ENCODE measurements at regions not wholly inside any gene's neighbourhood (a gene's known extent, or its start where the extent isn't known, plus 50 kb on each side); places are given as distances from the start of the nearest gene placed in this dataset.

- H3K9me3 Mint-ChIP-seq: no peaks in the 10 kb centered on the region
- H3K36me3 Mint-ChIP-seq (ENCODE audit: low read depth): no peaks in the 10 kb centered on the region
- no peak for DNase-seq
- ChIA-PET POLR2A (no interaction called here), CTCF (no interaction called here)
- H3K4me1 Mint-ChIP-seq: no peaks in the 10 kb centered on the region
- H3K4me3 Mint-ChIP-seq: no peak overlapping the region
- H3K27me3 Mint-ChIP-seq: no peaks in the 10 kb centered on the region
- no peak overlapping the region for H3K27ac Mint-ChIP-seq
Measured at GRCh38 chr10:128710098-128710797, 584.0 kb upstream of the MKI67 start.

DNA sequence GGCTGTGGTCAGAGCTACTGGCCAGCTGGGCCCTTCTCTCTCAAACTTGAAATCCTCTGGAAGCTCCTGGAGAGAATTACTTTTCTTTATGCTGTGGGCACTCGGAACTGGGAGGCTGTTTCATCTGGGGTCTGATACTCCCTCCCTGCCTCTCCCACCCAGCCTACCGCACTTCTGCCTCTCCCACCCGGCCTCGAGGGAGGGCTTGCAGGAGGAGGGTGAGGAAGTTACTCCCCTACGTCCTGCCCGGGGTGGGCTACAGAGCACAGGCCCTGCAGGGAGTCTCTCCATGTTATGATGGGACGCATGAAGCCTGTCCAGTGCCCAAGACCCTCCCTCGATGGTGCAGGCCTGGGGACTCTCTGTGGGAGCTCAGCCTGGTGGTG lies 584.6 kb upstream of the MKI67 start:
- no peaks in the 10 kb centered on the region for H3K4me1 Mint-ChIP-seq
- H3K27ac Mint-ChIP-seq: no peak overlapping the region
- POLR2A ChIA-PET: no interaction called here

DNA sequence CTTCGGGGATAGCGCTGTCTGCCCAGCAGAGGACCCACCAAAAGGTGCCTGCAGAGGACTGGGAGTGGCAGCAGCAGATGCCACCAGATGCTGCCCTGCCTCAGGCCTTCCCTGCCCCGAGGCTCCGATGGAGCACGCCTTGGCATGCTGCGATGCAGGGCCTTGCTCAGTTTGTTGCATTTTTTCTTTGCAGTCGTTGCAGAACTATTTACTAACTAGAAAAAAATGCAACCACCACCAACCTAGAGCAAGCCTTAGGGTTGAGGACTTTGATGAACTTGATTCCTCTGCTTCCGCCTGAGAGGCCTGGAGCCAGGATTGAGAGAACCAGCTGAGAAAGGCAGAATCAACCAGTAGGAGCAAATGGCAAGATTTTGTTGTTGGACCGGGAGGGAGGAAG lies 585.6 kb upstream of the MKI67 start:
- Mint-ChIP-seq H3K27me3 (no peaks in the 10 kb centered on the region), H3K4me1 (no peaks in the 10 kb centered on the region), H3K27ac (no peak overlapping the region), H3K9me3 (no peaks in the 10 kb centered on the region), H3K36me3 (ENCODE audit: low read depth) (no peaks in the 10 kb centered on the region), H3K4me3 (no peak overlapping the region)
- ChIA-PET CTCF (no interaction called here), POLR2A (no interaction called here)
- DNase-seq: no peak

More for the DNA sequence above, 584.6 kb upstream of the MKI67 start:
- no peak for DNase-seq
- Mint-ChIP-seq H3K27me3 (no peaks in the 10 kb centered on the region), H3K36me3 (ENCODE audit: low read depth) (no peaks in the 10 kb centered on the region), H3K4me3 (no peak overlapping the region), H3K9me3 (no peaks in the 10 kb centered on the region)
- CTCF ChIA-PET: no interaction called here

DNA sequence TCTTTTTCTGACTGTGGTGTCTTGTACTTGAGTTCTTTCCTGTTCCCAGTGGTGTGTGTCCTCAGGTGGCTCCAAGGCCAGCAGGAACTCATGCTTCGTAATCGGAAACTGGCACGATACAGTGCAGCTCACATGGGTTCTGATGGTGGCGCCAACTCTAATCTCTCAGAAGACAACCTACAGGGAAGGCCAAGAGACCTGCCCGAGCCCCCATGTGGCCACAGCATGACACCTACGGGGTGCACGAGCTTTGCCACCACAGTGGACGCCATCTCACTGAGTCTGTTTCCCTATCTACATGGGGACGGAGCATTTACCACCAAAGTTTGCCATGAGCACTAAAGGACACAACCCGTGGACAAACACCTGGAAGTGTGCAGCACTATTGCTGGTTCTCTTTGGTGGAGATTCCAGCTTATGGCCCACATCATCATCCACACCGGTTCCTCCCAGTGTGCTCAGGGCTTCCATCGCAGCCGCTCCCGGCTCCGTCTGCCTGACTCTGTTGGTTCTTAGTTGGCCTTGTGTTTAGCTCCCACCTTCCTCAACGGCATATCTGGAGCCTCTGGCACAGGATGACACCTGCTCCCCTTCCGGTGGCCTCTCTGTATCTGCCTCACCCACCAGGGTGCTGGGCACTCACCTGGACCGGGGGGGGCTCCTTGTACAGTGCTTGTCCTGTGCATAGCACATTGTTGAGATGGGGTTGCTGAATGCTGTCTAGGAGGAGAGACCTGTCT lies 586.6 kb upstream of the MKI67 start:
- DNase-seq: no peak
- ChIA-PET CTCF (no interaction called here), POLR2A (no interaction called here)
- Mint-ChIP-seq H3K4me1 (no peaks in the 10 kb centered on the region), H3K27ac (no peak overlapping the region), H3K27me3 (no peaks in the 10 kb centered on the region), H3K9me3 (no peaks in the 10 kb centered on the region), H3K36me3 (ENCODE audit: low read depth) (no peaks in the 10 kb centered on the region), H3K4me3 (no peak overlapping the region)

DNA sequence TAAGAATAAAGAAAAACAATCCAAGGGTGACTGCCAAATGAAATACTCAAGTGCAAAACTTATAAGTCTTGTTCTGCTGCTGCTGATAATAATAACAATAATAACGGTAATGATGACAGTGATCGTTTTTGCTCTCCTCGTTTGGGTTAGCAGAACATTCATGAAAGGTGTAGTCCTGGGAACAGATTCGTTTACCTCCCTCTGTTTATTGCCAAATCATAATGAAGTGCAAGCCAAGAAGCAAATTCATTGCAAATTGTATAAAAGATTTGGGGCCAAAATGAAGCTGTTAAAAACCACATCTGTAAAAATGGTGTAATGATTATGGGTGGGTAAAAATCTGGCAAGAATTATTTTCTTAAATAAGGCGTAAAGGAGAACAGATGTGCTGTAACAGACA lies 587.2 kb upstream of the MKI67 start:
- Mint-ChIP-seq H3K4me3 (no peak overlapping the region), H3K27me3 (no peaks in the 10 kb centered on the region), H3K4me1 (no peaks in the 10 kb centered on the region), H3K36me3 (ENCODE audit: low read depth) (no peaks in the 10 kb centered on the region), H3K27ac (no peak overlapping the region), H3K9me3 (no peaks in the 10 kb centered on the region)
- DNase-seq: no peak
- ChIA-PET POLR2A (no interaction called here), CTCF (no interaction called here)

DNA sequence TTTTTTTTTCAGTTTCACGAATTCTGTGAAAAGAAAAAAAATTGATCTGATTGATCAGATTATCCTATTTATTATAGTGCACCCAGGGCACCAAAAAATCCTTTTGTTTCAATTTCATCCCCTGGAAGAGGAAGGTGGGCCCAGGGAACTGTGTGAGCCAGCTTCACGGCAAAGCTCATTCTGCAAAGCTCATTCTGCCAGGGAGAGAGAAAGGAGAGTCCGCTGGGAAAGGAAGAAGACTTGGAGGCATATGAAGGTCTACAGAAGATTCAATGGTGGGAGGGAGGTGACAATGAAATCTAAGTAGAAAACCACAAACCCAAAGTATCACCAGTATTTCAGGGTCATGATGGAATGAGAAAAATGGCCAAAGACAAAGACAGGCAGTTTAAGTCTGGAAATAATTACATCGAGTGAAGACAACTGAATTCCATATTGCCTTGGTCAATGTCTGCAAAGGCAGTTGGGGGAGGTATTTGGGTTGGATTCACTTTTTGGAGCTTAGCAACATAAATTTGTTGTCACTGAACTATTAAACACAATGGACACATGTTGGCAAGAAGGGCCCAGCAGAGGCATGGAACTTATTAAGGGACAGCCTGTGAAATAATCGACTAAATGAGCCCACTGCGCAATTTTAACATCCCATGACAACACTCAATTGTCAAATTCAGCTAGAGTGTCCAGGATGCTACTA lies 587.8 kb upstream of the MKI67 start:
- Mint-ChIP-seq H3K27ac (no peak overlapping the region), H3K4me1 (no peaks in the 10 kb centered on the region), H3K9me3 (no peaks in the 10 kb centered on the region), H3K27me3 (no peaks in the 10 kb centered on the region), H3K4me3 (no peak overlapping the region), H3K36me3 (ENCODE audit: low read depth) (no peaks in the 10 kb centered on the region)
- CTCF ChIA-PET: no interaction called here
- no peak for DNase-seq
- POLR2A ChIA-PET: no interaction called here

DNA sequence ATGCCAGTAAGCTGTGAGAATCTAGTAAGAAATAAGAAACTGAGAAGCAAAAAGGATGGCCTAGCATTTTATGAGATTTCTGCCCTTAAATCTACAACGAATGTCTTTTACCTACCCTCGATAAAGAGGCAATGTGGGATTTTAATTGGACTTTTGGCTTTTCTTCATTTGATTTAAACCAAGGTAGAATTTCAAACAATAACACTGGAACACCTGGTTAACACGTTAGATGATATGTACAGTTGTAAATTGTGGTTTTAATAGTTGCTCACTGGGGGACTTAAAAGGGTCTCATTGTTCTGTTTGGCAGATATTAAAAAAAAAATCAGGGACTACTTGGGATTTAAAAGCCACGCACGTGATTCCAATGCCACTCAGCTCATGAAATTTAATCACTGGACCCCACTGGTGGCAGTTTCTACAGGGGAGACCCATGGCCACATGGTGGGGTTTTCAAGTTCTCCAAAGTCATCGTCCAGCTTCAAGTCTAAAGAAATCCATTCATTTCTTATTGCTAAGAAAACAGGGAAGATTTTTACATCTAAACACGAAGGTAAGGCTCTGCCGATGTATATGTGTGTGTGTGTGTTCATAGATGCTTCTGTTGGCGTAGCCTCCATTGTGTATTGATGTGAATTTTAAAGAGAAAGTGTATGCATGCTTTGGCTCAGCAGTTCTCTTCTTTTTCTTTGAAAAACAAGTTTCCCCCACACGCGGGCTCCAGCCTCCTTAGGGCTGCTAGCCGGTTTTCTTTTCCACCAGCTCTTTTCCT lies 588.6 kb upstream of the MKI67 start:
- CTCF ChIA-PET: no interaction called here
- H3K36me3 Mint-ChIP-seq (ENCODE audit: low read depth): no peaks in the 10 kb centered on the region
- no peaks in the 10 kb centered on the region for H3K9me3 Mint-ChIP-seq
- no peaks in the 10 kb centered on the region for H3K27me3 Mint-ChIP-seq
- POLR2A ChIA-PET: no interaction called here
- H3K4me3 Mint-ChIP-seq: no peak overlapping the region
- no peak for DNase-seq
- no peaks in the 10 kb centered on the region for H3K4me1 Mint-ChIP-seq
- no peak overlapping the region for H3K27ac Mint-ChIP-seq

DNA sequence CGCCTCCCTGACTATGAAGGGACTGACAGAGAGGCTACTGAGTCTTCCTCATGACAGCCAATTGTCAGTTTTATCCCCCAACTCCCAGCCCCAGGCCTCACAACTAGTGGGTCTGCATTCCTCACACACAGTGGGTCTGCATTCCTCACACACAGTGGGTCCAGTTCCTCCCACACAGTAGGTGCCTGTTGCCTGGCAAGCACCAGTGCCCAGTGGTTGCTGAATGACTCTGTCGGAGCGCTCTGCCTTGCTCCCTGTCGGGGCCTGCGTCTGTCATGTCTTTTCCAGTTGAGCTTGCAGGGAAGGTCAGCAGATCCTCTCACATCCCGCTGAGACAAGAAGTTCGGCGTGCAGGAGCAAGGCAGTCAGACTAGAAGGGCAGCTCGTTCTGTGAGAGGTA lies 590.0 kb upstream of the MKI67 start:
- Mint-ChIP-seq H3K36me3 (ENCODE audit: low read depth) (no peaks in the 10 kb centered on the region), H3K27me3 (no peaks in the 10 kb centered on the region), H3K4me1 (no peaks in the 10 kb centered on the region), H3K27ac (no peak overlapping the region), H3K4me3 (no peak overlapping the region), H3K9me3 (no peaks in the 10 kb centered on the region)
- POLR2A ChIA-PET: no interaction called here
- CTCF ChIA-PET: no interaction called here
- no peak for DNase-seq

DNA sequence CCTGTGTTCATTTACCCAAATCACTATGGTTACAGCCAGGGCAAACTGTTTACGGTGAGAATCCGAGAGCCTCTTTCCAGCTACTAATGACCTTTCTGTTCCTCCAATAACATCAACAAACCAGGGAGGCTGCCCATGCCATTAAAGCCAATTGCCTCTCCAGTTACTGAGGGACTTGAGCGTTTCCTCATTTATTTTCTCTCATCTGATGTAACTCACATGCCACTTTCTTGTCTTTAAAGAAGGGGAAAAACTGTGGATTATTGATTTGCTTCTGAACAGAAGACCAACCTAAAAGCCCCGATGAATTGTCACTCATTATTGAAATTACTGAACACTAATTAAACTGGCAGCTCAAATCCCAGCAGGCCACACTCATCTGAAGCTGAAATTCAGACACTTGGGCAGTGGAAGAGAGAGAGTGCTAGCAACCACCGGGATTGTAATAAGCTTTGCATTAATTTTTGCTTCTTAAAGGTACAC lies 595.8 kb upstream of the MKI67 start:
- H3K27me3 Mint-ChIP-seq: no peaks in the 10 kb centered on the region
- POLR2A ChIA-PET: no interaction called here
- DNase-seq: no peak
- H3K9me3 Mint-ChIP-seq: no peaks in the 10 kb centered on the region
- H3K27ac Mint-ChIP-seq: no peak overlapping the region
- CTCF ChIA-PET: no interaction called here
- H3K4me3 Mint-ChIP-seq: no peak overlapping the region
- H3K36me3 Mint-ChIP-seq (ENCODE audit: low read depth): no peaks in the 10 kb centered on the region
- H3K4me1 Mint-ChIP-seq: no peaks in the 10 kb centered on the region

GRCh38 chr10:128722947-128723346 lies 596.7 kb upstream of the MKI67 start:
- no peaks in the 10 kb centered on the region for H3K36me3 Mint-ChIP-seq (ENCODE audit: low read depth)

DNA sequence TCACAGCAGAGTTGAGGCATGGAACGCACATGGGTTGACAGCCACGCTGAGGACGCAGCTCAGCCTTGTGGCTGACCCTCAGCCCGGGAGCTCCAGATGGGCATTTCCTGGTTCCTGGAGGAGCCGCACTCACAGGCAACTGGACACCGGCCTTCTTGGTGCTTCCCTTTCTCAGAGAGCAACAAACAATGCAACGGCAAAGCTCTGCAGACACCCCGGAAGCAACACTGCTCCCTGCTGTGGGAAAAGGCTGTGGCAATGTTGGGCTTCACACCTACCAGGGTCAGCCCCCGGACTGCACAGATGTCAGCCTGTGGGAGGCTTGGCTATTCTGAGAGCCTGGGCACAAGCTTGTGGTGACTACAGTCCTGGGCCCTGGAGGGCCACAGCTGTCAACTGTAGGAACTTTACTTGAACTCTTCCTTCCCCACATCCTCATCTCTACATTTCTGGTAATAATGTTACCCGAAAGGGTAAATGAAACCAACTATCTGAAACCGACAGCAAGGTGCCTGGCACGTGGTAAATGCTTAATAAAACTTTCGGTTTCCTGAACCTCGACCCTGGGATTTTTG lies 597.5 kb upstream of the MKI67 start:
- POLR2A ChIA-PET: no interaction called here
- Mint-ChIP-seq H3K27ac (no peak overlapping the region), H3K27me3 (no peaks in the 10 kb centered on the region), H3K9me3 (no peaks in the 10 kb centered on the region), H3K36me3 (ENCODE audit: low read depth) (no peaks in the 10 kb centered on the region), H3K4me1 (no peaks in the 10 kb centered on the region), H3K4me3 (no peak overlapping the region)
- CTCF ChIA-PET: no interaction called here
- DNase-seq: no peak

More at GRCh38 chr10:128722947-128723346, 596.7 kb upstream of the MKI67 start:
- Mint-ChIP-seq H3K4me1 (no peaks in the 10 kb centered on the region), H3K27ac (no peak overlapping the region), H3K9me3 (no peaks in the 10 kb centered on the region), H3K27me3 (no peaks in the 10 kb centered on the region), H3K4me3 (no peak overlapping the region)
- no peak for DNase-seq
- ChIA-PET CTCF (no interaction called here), POLR2A (no interaction called here)

GRCh38 chr10:128725531-128725930 lies 599.3 kb upstream of the MKI67 start:
- ChIA-PET CTCF (no interaction called here), POLR2A (no interaction called here)
- Mint-ChIP-seq H3K9me3 (no peaks in the 10 kb centered on the region), H3K4me1 (no peaks in the 10 kb centered on the region), H3K27ac (no peak overlapping the region), H3K27me3 (no peaks in the 10 kb centered on the region), H3K4me3 (no peak overlapping the region), H3K36me3 (ENCODE audit: low read depth) (no peaks in the 10 kb centered on the region)
- no peak for DNase-seq

DNA sequence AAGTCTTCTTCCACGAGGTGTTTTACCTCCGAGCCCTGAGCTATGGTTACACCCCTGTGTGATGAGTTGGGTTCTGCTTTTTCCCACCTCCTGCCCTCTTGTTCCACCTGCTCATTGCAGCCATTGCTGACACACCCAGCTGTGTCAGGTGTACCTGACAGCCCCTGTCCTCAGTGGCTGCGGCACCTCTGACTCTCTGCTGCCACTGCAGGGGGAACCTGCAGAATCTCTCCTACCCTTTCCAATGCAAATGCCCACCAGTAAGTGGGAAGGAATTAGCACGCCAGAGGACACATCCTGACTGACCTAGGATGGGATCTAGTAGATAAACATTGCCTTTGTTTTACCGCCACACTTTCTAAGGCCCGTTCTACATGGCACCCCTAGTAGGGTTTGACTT lies 600.9 kb upstream of the MKI67 start:
- H3K4me3 Mint-ChIP-seq: no peak overlapping the region
- POLR2A ChIA-PET: no interaction called here
- H3K36me3 Mint-ChIP-seq (ENCODE audit: low read depth): no peaks in the 10 kb centered on the region
- no peak for DNase-seq
- no peaks in the 10 kb centered on the region for H3K27me3 Mint-ChIP-seq
- no peaks in the 10 kb centered on the region for H3K9me3 Mint-ChIP-seq
- no peaks in the 10 kb centered on the region for H3K4me1 Mint-ChIP-seq
- H3K27ac Mint-ChIP-seq: no peak overlapping the region
- CTCF ChIA-PET: no interaction called here
